Heart left ventricle (tissue), 13 donors: ENCODE measurements at regions not wholly inside any gene's neighbourhood (a gene's known extent, or its start where the extent isn't known, plus 50 kb on each side); places are given as distances from the start of the nearest gene placed in this dataset.

Experiments
- POLR2A ChIP-seq, 2 donors: fragments of 450-650 bp; IDR thresholded peaks; one replicate each; pipeline ENCODE4 v1.6.1; 2017; ENCODE audit warnings: antibody characterized with exemption in 2 of 2, mild to moderate bottlenecking in 2 of 2, moderate library complexity in 2 of 2
- TF ChIP-seq, protein P1 (sequence below), 12 donors: fragments of 200-600 bp; sonication (generic) in 4 of 12; IDR thresholded peaks; one replicate each; pipeline versions ENCODE4 v1.5.0 to v1.8.0; 2018 to 2022; ENCODE audit warnings: antibody characterized with exemption in 12 of 12, mild to moderate bottlenecking in 5 of 12
- donor health status: ischemic (EF 13 %, LVEDD 7.1; RV severe dilation, severe dysfunction).
- donor health status: DM: no; HTN: yes; CAD: no.
- donor health status: DM: no; HTN: no; CAD: no.
- donor health status: ischemic (EF 25% LVEDD 6.9; RV normal size, moderate dysfunction).
- donor health status: ischemic (EF 25% LVEDD 5.7; RV mildly dilated, moderate dysfunction).
- donor health status: ischemic (EF 35%, LVEDD 5.7; RV mildly dilated, moderate dysfunction).
- donor health status: nonischemic (EF 11% LVEDD 7.7; RV severe dilation, severe dysfunction).
- donor health status: DM: yes; HTN: yes; CAD: no.
- donor health status: PGD.
- donor health status: ischemic (EF 29% LVEDD 5.4; RV normal size, mild dysfunction).
- donor health status: nonischemic (EF 23%, LVEDD 6.1; RV moderate dilation, normal function).

DNA sequence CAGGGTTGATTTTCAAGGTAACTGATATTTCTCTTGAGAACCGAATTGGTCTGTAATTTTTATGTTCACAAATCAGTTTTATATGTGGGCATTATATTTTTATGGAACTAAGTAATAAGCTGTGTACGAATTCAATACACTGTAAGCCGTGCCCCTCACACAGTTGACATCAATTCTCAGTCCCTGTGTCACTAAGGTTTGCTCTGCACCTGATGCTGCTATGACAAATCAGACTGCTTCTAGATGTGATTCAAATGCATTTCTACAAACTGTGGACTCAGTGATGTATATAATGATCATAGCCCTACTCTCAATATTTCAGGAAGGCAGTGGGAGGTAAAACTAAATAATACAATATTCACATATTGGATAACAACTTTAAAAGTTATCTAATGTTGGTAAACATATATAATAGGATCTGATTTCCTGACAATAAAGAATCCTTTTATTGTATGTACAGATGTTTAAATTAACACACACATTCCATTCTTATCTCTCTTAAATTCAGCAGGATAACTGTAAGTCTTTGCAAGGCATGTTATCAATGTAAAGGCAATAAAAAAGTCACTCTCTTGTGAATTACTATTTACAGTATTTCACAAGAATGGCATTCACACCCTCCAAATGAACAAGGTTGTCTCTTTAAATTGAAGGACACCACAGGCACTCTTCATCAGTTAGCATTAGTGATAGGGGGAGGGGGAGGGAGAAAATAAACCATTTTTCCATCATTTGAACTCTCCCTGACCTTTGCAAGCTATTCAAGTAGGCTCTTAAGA is 87.2 kb upstream of the SOX5 start:
- TF ChIP-seq, protein P1, sequence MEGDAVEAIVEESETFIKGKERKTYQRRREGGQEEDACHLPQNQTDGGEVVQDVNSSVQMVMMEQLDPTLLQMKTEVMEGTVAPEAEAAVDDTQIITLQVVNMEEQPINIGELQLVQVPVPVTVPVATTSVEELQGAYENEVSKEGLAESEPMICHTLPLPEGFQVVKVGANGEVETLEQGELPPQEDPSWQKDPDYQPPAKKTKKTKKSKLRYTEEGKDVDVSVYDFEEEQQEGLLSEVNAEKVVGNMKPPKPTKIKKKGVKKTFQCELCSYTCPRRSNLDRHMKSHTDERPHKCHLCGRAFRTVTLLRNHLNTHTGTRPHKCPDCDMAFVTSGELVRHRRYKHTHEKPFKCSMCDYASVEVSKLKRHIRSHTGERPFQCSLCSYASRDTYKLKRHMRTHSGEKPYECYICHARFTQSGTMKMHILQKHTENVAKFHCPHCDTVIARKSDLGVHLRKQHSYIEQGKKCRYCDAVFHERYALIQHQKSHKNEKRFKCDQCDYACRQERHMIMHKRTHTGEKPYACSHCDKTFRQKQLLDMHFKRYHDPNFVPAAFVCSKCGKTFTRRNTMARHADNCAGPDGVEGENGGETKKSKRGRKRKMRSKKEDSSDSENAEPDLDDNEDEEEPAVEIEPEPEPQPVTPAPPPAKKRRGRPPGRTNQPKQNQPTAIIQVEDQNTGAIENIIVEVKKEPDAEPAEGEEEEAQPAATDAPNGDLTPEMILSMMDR (IDR thresholded peaks at IDR 0.05): no peak
- no peak for TF ChIP-seq POLR2A (IDR thresholded peaks at IDR 0.05)
